GM21515 (cell line): ENCODE measurements at regions not wholly inside any gene's neighbourhood (a gene's known extent, or its start where the extent isn't known, plus 50 kb on each side); places are given as distances from the start of the nearest gene placed in this dataset.

Experiments
- ATAC-seq: cut with Tn5 transposase; IDR thresholded peaks from one replicate; pipeline ENCODE4 v1.9.1; 2021; ENCODE audit not compliant: unreplicated experiment

DNA sequence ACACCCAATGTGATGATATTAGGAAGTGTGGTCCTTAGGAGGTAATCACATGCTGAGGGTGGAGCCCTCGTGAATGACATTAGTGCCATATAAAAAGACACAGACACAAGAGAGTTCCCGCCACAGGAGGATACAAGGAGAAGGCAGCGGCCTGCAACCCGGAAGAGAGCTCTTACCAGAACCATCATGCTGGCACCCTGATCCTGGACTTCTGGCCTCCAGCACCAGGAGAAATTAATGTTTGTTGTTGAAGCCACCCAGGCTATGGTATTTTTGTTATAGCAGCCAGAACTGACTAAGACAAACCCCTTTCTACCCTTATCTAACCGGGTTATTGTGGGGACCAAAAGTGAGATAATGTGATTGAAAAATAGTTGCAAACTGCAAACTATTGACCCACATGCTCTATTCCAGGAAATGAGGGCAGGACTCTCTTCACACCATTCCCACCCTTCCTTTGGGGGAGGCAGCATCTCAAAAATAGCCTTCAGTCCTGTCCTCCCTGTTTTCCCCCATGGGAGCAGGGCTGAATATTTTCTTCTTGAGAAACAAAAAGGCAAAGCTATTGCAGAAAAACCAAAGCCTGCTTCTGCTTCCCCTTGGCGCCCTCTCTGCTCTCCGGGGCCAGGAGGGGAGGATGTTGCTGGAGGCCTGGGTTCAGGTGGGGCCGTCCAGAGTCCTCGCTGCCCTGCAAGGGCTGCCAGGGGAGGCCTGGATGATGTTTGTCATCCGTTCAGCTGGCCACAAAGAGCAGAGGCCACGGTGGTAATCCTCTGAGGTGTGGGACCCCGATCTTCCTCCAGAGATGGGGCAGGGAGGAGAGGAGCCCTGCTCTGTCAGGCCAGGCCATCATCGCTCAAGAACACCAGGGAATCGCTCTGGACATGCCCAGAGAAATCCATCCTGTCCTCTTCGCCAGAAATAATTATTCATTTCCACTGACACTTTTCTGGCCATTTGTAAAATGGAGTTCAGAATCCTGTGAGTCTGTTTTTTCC is 73.8 kb upstream of the HAAO start:
- no peak for ATAC-seq

DNA sequence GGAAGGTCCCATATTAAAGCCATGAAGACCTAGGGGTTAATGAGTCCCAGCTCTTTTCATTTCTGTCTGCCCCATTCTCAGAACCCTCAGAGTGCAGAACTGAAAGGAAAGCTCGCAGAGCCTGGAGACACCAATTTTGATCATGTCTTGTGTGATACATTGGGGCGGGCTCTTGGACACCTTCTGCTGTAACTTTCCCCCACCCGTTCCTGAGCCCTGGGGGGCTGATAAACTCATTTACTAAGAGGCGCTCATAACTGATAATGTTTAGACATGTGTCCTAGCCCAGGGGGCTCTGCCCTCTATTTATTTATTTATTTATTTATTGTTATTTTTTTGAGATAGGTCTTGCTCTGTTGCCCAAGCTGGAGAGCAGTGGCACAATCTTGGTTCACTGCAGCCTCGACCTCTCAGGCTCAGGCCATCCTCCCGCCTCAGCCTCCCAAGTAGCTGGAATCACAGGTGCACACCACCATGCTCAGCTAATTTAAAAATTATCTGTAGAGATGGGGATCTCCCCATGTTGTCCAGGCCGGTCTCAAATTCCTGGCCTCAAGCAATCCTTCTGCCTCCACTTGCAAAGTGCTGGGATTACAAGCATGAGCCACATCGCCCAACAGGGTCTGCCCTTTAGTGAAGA is 72.4 kb upstream of the HAAO start:
- ATAC-seq = no peak

DNA sequence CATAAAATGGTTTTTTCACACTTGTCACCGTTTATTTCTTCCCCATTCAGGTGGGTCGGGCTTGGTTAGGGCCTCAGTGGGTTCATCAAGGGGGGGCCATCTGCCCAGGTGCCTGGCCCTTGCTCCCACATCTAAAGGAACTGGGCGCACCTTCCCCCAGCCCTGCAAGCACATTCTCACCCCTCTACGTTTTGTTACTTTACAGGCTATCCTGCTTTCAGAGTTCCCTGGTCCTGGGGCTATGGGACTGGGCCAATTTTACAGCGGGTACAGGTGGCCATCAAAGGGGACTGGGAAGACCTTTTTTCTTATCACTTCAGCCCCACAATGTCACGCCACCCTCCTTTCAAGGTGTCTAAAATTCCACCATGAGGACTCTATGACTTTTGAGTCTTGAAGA is 71.8 kb upstream of the HAAO start:
- ATAC-seq = no peak

DNA sequence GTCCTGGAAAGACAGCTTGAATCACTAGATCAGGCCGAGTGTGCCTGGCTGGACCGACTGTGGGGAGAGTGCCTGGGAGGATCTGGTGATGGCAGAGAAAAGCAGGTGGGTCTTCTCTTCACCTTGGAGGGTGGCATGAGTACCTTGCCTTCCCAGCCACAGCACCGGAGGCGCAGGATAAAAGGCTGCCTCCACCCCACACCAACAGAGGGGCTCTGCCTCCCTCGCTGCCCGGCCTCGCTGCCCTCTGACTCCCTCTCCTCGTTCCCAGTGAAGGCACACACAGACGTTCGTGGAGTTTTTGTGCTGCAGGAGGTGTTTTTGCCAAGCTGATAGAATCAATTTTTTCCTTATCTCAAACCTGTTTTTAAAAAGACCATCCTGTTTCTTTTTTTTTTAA is 71.4 kb upstream of the HAAO start:
- no peak for ATAC-seq

DNA sequence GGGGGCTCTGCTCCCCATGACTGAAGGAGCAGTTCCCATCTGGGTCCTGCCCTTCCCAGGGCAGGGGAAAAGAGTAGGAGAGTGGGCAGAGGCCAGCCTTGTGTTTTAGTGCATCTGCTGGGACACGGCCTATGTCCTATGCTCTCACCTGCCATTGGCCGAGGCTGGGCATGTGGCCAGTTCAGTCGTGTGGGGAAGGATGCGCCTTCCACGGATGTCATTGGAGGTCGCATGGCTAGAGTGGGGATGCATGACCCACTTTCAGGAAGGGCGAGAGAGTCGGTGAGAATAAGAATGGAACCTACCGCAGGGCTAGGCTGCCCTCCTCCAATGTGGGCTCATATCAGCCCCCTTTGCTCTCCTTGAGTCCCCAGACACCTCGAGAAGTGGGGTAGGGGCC is 70.9 kb upstream of the HAAO start:
- no peak for ATAC-seq

DNA sequence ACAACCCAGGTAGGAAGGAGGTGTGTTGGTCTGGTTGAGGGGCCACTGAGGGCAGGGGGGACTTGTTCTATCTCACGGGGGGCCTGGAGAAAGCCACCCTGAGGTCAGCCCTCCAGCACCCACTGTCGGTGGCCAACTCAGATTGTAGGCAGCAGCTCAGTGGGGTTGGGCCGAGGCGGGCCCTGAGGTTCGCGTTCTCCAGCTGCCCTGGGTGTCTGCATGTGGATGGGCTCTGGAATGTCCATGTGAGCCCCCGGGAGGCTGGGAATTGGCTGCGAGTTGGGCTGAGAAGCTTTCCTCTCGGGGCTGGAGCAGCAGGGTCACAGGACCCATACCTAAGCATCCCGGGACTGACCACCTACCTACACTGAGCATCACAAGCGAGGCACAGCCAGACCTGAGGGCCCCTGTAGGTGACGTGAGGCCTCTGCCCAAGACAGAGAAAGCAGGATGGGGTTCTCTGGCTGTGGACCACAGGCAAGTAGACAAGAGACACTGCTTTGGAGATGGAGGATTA is 70.3 kb upstream of the HAAO start:
- no peak for ATAC-seq

DNA sequence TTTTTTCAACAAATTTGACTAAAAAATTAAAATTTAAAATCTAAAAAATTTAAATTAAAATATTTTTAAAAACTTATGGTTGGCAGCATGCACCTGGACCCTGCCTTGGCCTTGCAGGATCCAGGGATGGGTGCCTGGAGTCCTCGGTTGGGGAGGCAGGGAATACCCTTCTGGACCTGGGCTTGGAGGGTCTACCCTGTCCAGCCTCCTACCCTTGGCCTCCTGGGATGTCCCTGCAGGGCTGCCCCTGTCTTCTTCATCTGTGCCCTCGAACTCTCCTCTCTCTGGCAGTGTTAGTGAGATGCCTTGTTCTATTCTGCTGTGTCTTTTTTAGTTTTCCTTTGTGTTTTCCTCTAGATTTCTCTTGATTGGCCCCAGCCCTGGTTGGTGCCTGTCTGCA is 68.9 kb upstream of the HAAO start:
- no peak for ATAC-seq

DNA sequence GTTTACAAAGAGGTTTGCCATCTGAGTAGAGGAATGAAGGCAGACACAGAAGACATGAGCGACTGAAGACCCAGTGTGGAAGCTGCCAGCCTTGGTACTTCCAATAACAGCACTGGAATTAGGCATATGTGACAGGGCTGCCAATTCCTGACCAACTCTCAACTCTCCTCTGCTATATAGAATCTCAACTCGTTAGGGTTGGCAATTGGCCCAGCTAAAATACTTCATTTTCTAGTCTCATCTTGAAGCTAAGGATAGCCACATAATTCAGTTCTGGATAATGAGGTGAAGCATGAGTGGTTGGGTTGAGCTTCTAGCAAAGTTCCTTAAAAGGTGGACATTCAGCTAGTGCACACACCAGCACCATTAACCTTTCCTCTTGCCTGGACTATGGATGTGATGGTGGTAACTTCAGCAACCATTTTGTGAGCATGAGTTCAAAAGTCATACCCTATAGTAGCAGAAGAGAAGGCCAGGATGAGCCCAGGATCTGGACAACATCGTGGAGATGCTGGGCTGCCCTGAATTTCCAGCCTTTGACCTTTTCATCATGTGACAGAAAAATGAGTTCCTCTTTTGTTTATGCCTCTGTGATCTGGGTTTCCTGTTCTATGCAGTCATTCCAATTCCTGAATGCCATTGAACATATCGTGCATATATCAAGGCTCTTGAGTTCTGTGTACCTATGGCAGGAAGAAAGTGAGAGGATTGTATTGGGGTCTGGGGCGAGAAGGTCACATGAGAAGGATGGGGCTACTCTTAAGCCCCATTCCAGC is 68.1 kb upstream of the HAAO start:
- ATAC-seq = no peak

DNA sequence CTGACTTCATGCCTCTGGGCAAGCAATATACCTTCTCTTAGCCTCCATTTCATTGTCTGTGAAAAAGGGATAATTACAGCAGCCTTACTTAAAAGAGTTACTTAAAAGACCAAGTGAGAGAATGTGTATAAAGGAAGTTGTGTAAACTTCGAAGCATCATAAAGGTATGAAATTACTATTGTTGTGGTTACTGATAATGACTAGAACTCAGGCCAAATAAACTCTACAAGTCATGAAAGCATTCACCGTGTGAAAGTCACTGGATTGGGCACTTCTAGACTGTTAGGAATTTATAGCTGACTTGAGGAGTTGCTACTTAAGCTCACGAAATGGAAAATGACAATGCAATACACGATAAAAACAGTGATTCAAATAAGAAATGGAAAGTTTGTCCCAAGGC is 67.4 kb upstream of the HAAO start:
- no peak for ATAC-seq

DNA sequence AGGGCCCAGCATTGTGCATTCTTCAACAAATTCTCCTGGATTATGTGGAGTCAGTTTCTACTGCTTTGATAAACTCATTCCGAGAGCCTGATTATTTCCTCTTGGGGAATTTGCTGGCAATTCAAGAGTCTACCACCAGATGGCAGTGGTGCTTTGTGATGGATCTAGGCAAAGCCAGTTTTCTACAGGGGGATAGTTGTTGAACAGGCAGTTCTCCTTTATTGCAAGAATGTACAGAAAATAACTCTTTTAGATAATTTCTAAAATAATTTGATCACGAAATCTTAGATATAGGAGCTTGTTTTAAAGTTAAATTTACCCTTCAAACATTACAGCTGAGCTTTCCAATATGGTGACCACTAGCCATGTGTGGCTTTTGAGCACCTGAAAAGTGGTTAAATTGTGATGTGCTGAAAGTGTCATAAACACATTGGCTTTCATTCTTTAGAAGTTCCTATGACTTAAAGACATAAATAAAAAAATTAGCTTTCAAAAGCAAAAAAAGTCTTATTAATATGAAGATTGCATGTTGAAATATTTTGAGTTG is 66.7 kb upstream of the HAAO start:
- ATAC-seq = no peak

DNA sequence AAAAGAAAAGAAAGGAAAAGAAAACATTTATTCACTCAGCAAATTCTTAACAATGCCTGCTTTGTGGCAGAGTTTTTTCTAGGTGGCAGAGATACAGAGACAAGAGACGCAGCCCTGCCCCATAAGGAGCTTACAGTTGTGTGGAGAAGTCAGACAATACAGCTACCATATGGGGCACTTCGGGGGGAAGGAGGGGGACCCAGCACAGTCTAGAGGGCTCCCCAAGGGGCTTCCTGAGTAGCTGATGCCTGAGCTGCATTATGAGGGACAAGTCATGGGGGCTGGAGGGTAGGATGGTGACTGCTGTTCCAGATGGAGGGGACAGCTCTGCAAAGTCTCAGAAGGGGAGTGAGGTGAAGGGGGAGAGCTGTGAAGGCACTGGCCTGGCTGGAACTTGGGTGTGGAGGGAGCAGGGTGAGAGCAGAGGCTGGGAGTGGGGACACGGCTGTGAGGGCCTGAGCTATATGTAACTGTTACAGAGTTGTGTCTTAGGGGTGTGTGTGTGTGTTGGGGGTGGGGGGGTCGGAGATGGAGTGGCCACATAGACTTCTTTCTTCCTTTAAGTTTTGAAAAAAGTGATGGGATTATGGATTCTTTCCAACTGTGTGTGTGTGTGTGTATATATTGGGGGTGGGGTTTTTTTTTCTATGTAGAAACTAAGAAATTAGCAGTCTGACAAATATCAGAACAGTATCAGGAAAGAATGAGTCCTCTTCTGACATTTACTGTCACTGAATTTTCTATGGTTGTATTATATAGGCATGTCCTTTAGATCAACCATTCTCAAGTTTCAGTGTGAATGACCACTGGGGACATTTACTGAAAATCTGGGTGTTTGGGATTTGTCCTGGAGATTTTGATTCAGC is 66.0 kb upstream of the HAAO start:
- ATAC-seq = no peak

DNA sequence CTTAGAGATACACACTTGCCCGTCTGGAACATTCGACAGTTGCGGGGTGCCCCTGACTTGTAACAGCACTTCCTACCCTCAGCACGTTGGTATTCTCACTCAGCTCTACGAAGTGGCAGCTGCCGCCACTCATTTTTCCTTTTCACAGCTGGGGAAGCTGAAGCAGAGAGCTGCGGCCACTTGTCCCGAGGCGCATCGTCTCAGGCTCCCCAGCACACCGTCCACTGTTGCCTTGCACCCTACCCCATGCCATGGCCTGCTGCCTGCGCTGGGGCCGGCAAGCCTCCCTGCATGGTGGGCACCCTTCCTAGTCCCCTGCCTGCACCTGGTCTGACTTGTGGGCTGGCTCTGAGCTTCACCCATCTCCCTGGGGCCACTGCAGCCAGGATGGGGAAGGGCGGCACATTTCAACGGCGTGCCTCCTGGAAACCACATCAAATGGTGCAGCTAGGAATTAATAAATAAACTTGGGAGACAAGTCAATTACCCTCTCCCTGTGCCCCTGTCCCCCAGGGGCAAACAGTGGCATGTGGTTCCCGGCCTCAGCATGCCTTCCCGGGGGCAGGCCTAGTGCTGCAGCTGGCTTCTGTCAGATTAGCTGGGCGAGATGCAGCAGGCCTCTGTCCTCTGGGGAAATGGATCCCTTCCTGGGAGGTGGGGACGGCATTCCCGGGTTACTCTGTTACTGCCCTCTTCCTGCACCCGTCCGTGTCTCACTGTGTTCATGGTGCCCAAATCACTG is 64.7 kb upstream of the HAAO start:
- no peak for ATAC-seq

DNA sequence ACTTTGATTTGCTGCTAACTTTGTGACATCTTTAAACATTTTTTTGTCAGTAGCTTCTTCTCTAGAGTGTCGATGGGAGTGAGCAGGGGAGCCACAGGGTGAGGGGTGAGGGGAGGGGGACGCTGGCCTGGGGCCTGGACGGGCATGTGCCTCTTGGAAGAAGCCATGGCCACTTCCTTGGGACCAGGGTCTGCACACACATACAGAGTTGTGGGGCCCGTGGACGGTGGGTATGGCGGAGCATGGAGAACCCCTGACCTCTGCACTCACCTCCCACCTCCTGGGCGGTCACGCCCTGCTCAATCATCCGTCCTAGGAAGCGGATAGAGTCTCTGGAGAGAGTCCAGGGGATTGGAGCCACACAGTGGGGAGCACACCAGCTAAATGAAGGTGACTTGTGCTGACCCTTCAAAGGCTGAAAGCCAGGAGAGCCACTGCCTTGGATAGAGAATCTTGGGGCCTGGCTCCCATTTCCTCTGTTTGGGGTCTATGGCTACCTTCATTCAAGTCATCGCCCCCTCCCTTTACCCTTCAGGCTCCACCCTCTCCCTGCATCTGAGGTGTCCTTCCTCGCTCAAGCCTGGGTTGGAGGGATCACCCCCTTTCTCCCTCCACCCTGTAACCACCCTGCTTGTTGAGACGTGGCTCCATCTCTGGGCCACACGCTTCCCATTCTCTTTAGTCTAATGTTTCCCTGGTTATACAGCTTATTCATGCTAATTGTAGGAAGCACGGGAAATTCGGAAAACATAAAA is 63.9 kb upstream of the HAAO start:
- ATAC-seq = no peak

DNA sequence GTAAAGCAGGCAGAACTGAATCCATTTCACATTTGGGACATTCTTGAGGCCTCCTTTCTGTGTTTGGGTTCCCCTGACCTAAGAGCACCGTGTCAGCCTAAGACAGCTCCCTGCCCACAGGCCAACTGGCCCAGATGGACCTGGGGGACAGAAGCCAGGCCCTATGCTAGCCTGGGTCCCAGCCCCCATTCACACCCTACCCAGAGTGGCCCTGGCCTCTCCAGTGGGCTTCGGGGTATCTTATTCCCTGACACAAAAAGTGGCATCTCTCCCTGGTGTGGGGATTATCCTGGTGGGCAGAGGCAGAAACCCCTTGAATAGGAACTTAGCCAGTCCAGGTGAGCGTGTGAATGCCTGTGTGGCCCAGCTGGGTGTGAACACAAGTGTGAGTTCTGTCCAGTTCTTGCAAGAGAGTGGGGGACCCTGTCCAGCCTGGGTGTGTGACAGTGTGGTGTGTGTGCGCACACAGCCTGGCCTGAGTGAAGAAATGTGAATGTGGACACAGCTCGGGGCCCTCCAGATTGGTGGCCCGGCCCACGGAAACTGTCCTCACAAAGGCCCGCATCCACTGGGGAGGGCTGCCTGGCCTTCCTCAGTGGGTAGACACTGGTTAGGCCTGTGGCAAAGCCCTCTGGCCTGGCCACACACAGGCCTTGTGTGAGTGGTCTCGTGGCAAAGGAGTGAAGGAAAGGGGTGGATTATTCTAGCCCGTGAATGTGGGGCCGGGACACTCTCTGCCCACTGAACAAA is 63.0 kb upstream of the HAAO start:
- no peak for ATAC-seq

DNA sequence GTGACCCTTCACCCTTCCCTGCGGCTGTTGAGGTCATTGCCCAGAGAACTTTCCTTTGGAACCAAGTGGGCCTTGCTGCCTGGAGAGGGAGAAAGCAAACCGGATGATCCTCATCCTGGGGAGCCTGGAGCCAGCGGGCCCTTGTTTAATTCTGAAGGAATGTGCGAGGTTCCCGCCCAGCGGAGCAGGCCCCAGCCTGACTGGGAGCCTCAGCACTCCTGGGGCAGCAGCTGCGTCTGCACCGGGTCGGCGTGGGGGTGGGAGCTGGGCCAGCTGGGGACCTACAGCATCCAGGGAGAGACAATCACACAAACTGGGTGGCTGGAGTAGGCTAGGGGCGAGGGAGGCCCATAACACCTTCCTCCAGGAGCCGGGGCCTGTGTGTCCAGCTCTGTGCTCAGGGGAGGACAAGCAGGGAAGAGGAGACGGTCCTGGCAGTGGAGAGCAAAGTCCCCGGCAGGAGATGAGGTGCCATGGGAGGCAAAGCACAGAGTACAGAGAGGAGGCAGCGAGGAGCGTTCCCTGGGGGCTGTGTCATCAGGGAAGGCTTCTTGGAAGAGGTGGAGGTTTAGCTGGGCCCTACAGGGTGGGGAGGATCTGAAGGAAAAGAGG is 61.9 kb upstream of the HAAO start:
- ATAC-seq = no peak

DNA sequence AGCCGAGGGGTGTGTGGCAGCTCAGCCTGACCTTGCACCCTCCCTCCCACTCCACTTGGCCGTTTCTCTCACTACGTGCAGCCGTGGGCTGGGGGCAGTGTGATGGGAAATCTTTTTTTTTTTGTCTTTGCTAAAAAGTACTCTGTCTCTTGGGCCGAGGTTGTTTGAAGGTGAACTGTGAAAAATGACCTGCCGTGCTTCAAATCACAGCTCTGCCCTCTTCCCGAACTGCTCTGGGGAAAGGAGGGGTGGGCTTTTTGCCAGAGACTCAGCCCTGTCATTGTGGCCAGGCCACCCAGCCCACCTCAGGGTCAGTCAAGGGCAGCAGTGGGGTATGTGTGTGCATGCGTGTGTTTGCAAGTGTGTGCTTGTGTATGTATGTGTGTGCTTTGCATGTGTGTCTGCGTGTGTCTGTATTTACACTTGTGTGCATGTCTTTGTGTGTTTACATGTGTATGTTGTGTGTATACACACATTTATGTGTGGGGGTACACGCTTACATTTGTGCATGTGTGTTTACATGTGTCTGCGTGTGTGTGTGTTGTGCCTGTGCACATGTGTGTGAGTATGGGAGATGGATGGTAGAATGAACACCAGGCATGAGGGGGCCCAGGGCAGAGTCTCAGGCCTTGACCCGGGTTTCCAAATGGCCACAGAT is 61.3 kb upstream of the HAAO start:
- no peak for ATAC-seq

DNA sequence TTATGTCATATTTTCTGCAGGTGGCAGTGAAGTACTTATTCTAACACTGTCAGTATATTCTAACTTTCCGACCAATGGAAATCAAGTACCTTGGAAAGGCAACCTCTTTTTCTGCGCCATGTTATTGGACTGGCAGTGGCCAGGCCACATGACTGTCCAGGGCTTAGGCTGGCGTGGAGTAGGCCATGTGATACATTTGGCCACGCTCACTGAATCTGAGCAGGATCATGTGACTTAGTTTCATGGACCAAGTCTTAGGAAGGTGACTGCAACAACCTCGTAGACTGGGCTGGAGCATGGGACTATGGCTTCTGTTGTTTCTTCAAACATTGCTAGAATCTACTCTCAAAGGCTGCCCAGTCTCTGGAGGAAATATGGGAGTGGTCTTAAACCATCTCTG is 60.4 kb upstream of the HAAO start:
- no peak for ATAC-seq
